PFSK-1 (cell line): ENCODE measurements at regions not wholly inside any gene's neighbourhood (a gene's known extent, or its start where the extent isn't known, plus 50 kb on each side); places are given as distances from the start of the nearest gene placed in this dataset.

Experiments used
- POLR2AphosphoS5 ChIP-seq: IDR thresholded peaks from 2 replicates; pipeline ENCODE4 v1.6.1; 2012; ENCODE audit warnings: low read depth, mild to moderate bottlenecking, control low read depth, low read length, moderate library complexity
- REST ChIP-seq, 2 experiments: IDR thresholded peaks; 2 replicates each; pipeline versions ENCODE4 v1.6.1 to v1.8.0; 2011 to 2012; ENCODE audit warnings: low read depth in 2 of 2, low read length in 2 of 2, control low read depth in 1 of 2, inconsistent platforms in 1 of 2, mild to moderate bottlenecking in 1 of 2, moderate library complexity in 1 of 2; ENCODE audit not compliant: insufficient read depth in 1 of 2
- SIN3A ChIP-seq: IDR thresholded peaks from 2 replicates; pipeline ENCODE4 v1.6.1; 2012; ENCODE audit warnings: mild to moderate bottlenecking, low read length, moderate library complexity, borderline replicate concordance; ENCODE audit not compliant: insufficient read depth
- TAF1 ChIP-seq: IDR thresholded peaks from 2 replicates; pipeline ENCODE4 v1.6.1; 2012; ENCODE audit warnings: low read length, control low read depth, borderline replicate concordance; ENCODE audit not compliant: insufficient read depth

- TF ChIP-seq POLR2AphosphoS5 (no peak), SIN3A (no peak), TAF1 (no peak), REST (IDR thresholded peaks at IDR 0.05; ENCODE audit: insufficient read depth in 1 of 2, low read depth in 2 of 2, low read length in 2 of 2) (no peak)
Observed at GRCh38 chr13:105595471-105595870, 940.0 kb downstream of the EFNB2 start.
